Gastroesophageal sphincter (tissue), 4 donors: ENCODE measurements at regions not wholly inside any gene's neighbourhood (a gene's known extent, or its start where the extent isn't known, plus 50 kb on each side); places are given as distances from the start of the nearest gene placed in this dataset.
"Not testable (repeated sequence)": the region's sequence is repeated elsewhere in the genome, so short reads cannot be mapped to it uniquely, and the experiment has no call there.

Experiments used
- ATAC-seq: fragments of 150-250 bp; one replicate; pipeline ENCODE4 v1.9.1; 2016; ENCODE audit warnings: mild to moderate bottlenecking, moderate library complexity
- H3K27ac ChIP-seq, 4 donors: fragments of 200-600 bp; sonication (generic) in 3 of 4; 1 replicate in 3 of 4; 2 replicates in 1 of 4; pipeline ENCODE4 v1.5.1; 2016 to 2019
- H3K27me3 ChIP-seq: fragments of 200-600 bp; sonication (generic); one replicate; pipeline ENCODE4 v1.5.1; 2019
- H3K36me3 ChIP-seq, 2 donors: fragments of 200-600 bp; sonication (generic); one replicate each; pipeline ENCODE4 v1.5.1; 2019; ENCODE audit warnings: control low read depth in 1 of 2
- H3K4me1 ChIP-seq, 3 donors: fragments of 200-600 bp; sonication (generic); 1 replicate in 2 of 3; 2 replicates in 1 of 3; pipeline ENCODE4 v1.5.1; 2016 to 2019; ENCODE audit warnings: control low read depth in 2 of 3
- H3K4me3 ChIP-seq, 2 donors: fragments of 200-600 bp; sonication (generic); one replicate each; pipeline ENCODE4 v1.5.1; 2019; ENCODE audit warnings: mild to moderate bottlenecking in 1 of 2, moderate library complexity in 1 of 2
- H3K9me3 ChIP-seq, 3 donors: fragments of 200-600 bp; sonication (generic); one replicate each; pipeline ENCODE4 v1.5.1; 2017 to 2019; ENCODE audit warnings: control low read depth in 2 of 3
- EP300 ChIP-seq: sonication (generic); formaldehyde crosslinking; IDR thresholded peaks from one replicate; pipeline ENCODE4 v1.6.1; 2017; ENCODE audit warnings: antibody characterized with exemption, mild to moderate bottlenecking
- POLR2A ChIP-seq, 2 donors: fragments of 450-650 bp; IDR thresholded peaks; one replicate each; pipeline ENCODE4 v1.6.1; 2017; ENCODE audit warnings: antibody characterized with exemption in 2 of 2, mild to moderate bottlenecking in 2 of 2, moderate library complexity in 1 of 2
- POLR2AphosphoS5 ChIP-seq: sonication (generic); formaldehyde crosslinking; IDR thresholded peaks from one replicate; pipeline ENCODE4 v1.6.1; 2017; ENCODE audit warnings: antibody characterized with exemption
- WGBS, 2 donors: methylation state at CpG; one replicate each; pipeline ENCODE4 v1.1.5; 2018; ENCODE audit warnings: low coverage in 1 of 2; 5-methylcytosine and 5-hydroxymethylcytosine counted together
- TF ChIP-seq, protein P1 (sequence below), 4 experiments: fragments of 200-600 bp in 2 of 4; fragments of 450-650 bp in 2 of 4; sonication (generic) in 1 of 4; IDR thresholded peaks; one replicate each; pipeline ENCODE4 v1.5.1; 2017 to 2019; ENCODE audit warnings: antibody characterized with exemption in 4 of 4, mild to moderate bottlenecking in 2 of 4, moderate library complexity in 2 of 4

DNA sequence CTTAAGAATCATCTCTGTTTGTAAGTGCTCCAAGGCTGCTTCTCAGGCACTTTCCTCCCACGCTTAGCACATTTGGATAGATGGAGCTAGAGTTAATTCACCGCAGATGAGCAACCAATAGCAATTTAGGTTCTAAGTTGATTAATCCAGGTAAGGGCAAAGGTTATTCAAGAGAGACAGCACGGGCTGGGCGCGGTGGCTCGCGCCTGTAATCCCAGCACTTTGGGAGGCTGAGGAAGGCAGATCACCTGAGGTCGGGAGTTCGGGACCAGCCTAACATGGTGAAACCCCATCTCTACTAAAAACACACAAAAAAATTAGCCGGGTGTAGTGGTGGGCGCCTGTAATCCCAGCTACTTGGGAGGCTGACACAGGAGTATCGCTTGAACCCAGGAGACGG lies 54.5 kb upstream of the UNC13C start:
- not testable (repeated sequence) for H3K4me1 ChIP-seq, H3K27me3 ChIP-seq, H3K4me3 ChIP-seq, H3K9me3 ChIP-seq, ATAC-seq, H3K27ac ChIP-seq, H3K36me3 ChIP-seq
- WGBS, 2 donors = 88% methylated on average over 5 of the region's 13 CpGs; no CpG with 5 or more reads in 1 of the 2 donors

DNA sequence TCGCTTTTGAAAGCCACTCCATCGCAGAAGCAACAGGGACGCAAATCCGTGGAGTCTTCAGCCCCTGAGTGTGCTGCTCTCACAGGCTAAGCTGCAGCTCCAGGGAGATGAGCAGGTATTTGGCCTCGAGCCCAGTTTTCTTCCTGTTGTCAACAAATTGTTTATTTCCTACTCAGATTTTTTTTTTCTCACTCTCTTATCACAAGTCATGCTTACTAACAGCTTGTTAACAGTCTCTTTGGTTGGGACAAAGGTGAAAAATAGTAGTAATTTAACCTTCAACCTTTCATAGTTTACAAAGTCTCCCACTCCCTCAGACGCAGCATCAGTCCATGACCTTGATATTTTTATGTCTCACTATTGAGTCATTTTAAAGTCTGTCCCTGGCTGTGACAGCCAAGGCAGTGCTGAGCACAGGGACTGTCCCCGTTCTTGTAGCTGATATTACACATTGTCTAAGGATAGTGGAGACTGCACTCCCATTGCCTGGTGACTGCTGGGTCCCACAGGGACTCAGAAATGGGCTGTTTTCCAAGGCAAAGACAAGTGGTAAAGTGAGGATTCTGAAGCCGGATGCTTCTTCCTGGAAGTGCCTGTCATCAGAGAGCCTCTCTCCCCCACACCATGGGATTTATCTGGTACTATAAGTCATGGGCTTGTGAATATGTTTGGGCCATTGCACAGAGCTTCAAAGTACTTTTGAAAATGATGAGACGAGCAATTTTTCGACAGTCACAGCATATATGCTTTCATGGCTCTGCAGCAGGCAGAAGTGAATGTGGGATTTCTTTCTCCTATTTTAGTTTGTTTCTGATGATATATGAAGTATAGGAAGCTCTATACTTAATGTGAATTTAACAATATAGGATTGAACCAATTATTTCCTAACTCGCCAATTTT lies 59.8 kb upstream of the UNC13C start:
- H3K27me3 ChIP-seq = no peaks in the 10 kb centered on the region
- WGBS, 2 donors = 56 to 62% methylated on average over 10 to 11 of the region's 11 CpGs
- no peaks in the 10 kb centered on the region for H3K9me3 ChIP-seq
- H3K4me1 ChIP-seq = no peaks in the 10 kb centered on the region
- TF ChIP-seq EP300 = no peak
- no peak for TF ChIP-seq POLR2A (IDR thresholded peaks at IDR 0.05)
- no peak for TF ChIP-seq POLR2AphosphoS5
- TF ChIP-seq, protein P1, sequence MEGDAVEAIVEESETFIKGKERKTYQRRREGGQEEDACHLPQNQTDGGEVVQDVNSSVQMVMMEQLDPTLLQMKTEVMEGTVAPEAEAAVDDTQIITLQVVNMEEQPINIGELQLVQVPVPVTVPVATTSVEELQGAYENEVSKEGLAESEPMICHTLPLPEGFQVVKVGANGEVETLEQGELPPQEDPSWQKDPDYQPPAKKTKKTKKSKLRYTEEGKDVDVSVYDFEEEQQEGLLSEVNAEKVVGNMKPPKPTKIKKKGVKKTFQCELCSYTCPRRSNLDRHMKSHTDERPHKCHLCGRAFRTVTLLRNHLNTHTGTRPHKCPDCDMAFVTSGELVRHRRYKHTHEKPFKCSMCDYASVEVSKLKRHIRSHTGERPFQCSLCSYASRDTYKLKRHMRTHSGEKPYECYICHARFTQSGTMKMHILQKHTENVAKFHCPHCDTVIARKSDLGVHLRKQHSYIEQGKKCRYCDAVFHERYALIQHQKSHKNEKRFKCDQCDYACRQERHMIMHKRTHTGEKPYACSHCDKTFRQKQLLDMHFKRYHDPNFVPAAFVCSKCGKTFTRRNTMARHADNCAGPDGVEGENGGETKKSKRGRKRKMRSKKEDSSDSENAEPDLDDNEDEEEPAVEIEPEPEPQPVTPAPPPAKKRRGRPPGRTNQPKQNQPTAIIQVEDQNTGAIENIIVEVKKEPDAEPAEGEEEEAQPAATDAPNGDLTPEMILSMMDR (IDR thresholded peaks at IDR 0.05) = no peak
- no peak for ATAC-seq
- H3K36me3 ChIP-seq = no peaks in the 10 kb centered on the region
- no peak overlapping the region for H3K27ac ChIP-seq
- H3K4me3 ChIP-seq = no peak overlapping the region

DNA sequence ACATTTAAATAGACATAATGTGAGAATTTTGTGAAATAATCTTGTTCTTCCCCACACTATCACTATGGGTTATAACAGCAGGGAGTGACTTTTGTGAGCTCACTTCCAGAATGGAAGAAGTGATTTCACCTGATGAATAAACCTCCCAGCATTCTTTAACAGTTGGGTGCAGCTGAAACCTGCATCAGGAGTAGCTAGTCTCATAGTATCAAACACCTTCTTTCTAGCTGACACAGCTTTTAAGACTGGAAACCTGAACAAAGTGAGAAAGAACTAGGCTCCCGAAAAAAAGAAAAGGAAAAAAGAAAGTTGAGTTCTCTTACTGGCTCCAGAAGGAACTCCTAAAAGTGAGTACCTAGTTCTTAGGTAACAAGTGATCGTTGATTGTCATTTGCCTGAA lies 61.1 kb upstream of the UNC13C start:
- Histone ChIP-seq H3K4me3 (no peak overlapping the region), H3K4me1 (no peaks in the 10 kb centered on the region), H3K27ac (no peak overlapping the region), H3K9me3 (no peaks in the 10 kb centered on the region), H3K27me3 (no peaks in the 10 kb centered on the region), H3K36me3 (no peaks in the 10 kb centered on the region)
- 80 to 92% methylated on average over 1 to 2 of the region's 2 CpGs for WGBS, 2 donors
- TF ChIP-seq, protein P1 (IDR thresholded peaks at IDR 0.05) = no peak
- TF ChIP-seq POLR2A (IDR thresholded peaks at IDR 0.05) (no peak), POLR2AphosphoS5 (no peak), EP300 (no peak)
- ATAC-seq = no peak

DNA sequence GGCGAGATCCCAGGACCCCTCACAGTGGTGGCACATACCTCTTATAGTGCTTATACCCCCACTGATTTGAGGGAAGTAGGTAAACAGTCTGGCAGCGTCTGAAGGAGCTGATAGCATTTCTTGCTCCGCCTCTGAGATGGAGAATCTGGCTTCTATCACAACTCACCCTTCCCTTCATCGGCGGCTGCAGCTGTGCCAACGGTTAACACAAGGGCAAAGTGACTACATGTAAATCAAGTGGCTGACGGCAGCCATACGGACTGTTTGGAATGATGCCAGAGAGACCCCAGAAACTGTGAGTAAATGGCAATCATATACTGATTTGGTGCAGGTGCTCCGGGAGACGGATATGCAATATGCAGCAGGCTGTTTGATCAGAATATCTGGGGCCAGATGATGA lies 66.8 kb upstream of the UNC13C start:
- no peak for ATAC-seq
- Histone ChIP-seq H3K4me1 (peaks cover 0 to 3% (median 0%) of the 10 kb centered on the region in 3 donors), H3K27me3 (peaks cover 6% of the 10 kb centered on the region), H3K9me3 (no peaks in the 10 kb centered on the region), H3K4me3 (no peak overlapping the region), H3K27ac (no peak overlapping the region), H3K36me3 (no peaks in the 10 kb centered on the region)
- no peak for TF ChIP-seq POLR2AphosphoS5
- no peak for TF ChIP-seq POLR2A (IDR thresholded peaks at IDR 0.05)
- TF ChIP-seq, protein P1 (IDR thresholded peaks at IDR 0.05) = no peak
- TF ChIP-seq EP300 = no peak
- 24 to 35% methylated on average over 4 to 8 of the region's 10 CpGs for WGBS, 2 donors

GRCh38 chr15:53910852-53911251 lies 67.4 kb upstream of the UNC13C start:
- Histone ChIP-seq H3K27ac (peak overlapping the region in 2 of 4 donors; percentile 10 to 18), H3K4me1 (peaks cover 0 to 3% (median 0%) of the 10 kb centered on the region in 3 donors), H3K27me3 (peaks cover 6% of the 10 kb centered on the region), H3K36me3 (no peaks in the 10 kb centered on the region), H3K4me3 (no peak overlapping the region), H3K9me3 (no peaks in the 10 kb centered on the region)
- no peak for ATAC-seq
- no peak for TF ChIP-seq POLR2A (IDR thresholded peaks at IDR 0.05)
- TF ChIP-seq, protein P1 (IDR thresholded peaks at IDR 0.05) = no peak
- no peak for TF ChIP-seq EP300
- TF ChIP-seq POLR2AphosphoS5 = no peak
- WGBS, 2 donors = 42% methylated on average over 3 of the region's 11 CpGs; no CpG with 5 or more reads in 1 of the 2 donors
